H9 (cell line): ENCODE measurements at regions not wholly inside any gene's neighbourhood (a gene's known extent, or its start where the extent isn't known, plus 50 kb on each side); places are given as distances from the start of the nearest gene placed in this dataset.

Experiments used
- DNase-seq: peaks from one replicate; pipeline ENCODE4 v3.0.0-alpha.2; 2017
- H2AFZ ChIP-seq: one replicate; pipeline ENCODE4 v1.6.1; 2013; ENCODE audit warnings: mild to moderate bottlenecking, low read length, control low read depth, moderate library complexity
- H2AK5ac ChIP-seq: 2 replicates; pipeline ENCODE4 v1.6.1; 2013; ENCODE audit warnings: low read length, control low read depth, mixed read lengths; ENCODE audit not compliant: insufficient read length
- H2BK120ac ChIP-seq: one replicate; pipeline ENCODE4 v1.6.1; 2013; ENCODE audit warnings: low read depth, mild to moderate bottlenecking, low read length, control low read depth, inconsistent platforms; ENCODE audit not compliant: poor library complexity, severe bottlenecking
- H2BK12ac ChIP-seq: 2 replicates; pipeline ENCODE4 v1.6.1; 2013; ENCODE audit warnings: low read length, control low read depth, mixed read lengths, low read depth; ENCODE audit not compliant: insufficient read length
- H2BK15ac ChIP-seq: 2 replicates; pipeline ENCODE4 v1.6.1; 2013; ENCODE audit warnings: low read depth, low read length, control low read depth
- H2BK20ac ChIP-seq: one replicate; pipeline ENCODE4 v1.6.1; 2013; ENCODE audit warnings: low read depth, mild to moderate bottlenecking, low read length, control low read depth, inconsistent platforms; ENCODE audit not compliant: poor library complexity, severe bottlenecking
- H2BK5ac ChIP-seq: 2 replicates; pipeline ENCODE4 v1.6.1; 2013; ENCODE audit warnings: low read length, control low read depth, mixed read lengths; ENCODE audit not compliant: insufficient read length
- H3K14ac ChIP-seq: 2 replicates; pipeline ENCODE4 v1.6.1; 2013; ENCODE audit warnings: low read length, control low read depth; ENCODE audit not compliant: insufficient read depth
- H3K18ac ChIP-seq: 2 replicates; pipeline ENCODE4 v1.6.1; 2013; ENCODE audit warnings: low read depth, mild to moderate bottlenecking, mixed read lengths, low read length, control low read depth; ENCODE audit not compliant: insufficient read length
- H3K23ac ChIP-seq: 2 replicates; pipeline ENCODE4 v1.6.1; 2013; ENCODE audit warnings: low read length, control low read depth, mixed read lengths, low read depth; ENCODE audit not compliant: insufficient read length
- H3K23me2 ChIP-seq: 2 replicates; pipeline ENCODE4 v1.6.1; 2013; ENCODE audit warnings: low read depth, mild to moderate bottlenecking, mixed read lengths, low read length, control low read depth; ENCODE audit not compliant: insufficient read length, poor library complexity, severe bottlenecking
- H3K27ac ChIP-seq: 2 replicates; pipeline ENCODE4 v1.5.1; 2013; ENCODE audit warnings: low read length, control low read depth, mixed read lengths, low read depth; ENCODE audit not compliant: insufficient read length
- H3K27me3 ChIP-seq: 2 replicates; pipeline ENCODE4 v1.6.1; 2013; ENCODE audit warnings: low read length, control low read depth, inconsistent platforms; ENCODE audit not compliant: insufficient read depth
- H3K4ac ChIP-seq: 2 replicates; pipeline ENCODE4 v1.6.1; 2013; ENCODE audit warnings: low read depth, mild to moderate bottlenecking, control low read depth, inconsistent platforms, low read length, moderate library complexity
- H3K4me1 ChIP-seq: 2 replicates; pipeline ENCODE4 v1.6.1; 2013; ENCODE audit warnings: low read length, control low read depth, inconsistent platforms; ENCODE audit not compliant: insufficient read depth
- H3K4me2 ChIP-seq: 2 replicates; pipeline ENCODE4 v1.6.1; 2013; ENCODE audit warnings: low read length, control low read depth, mixed read lengths; ENCODE audit not compliant: insufficient read length, insufficient read depth
- H3K56ac ChIP-seq: 2 replicates; pipeline ENCODE4 v1.6.1; 2013; ENCODE audit warnings: low read depth, mild to moderate bottlenecking, mixed read lengths, low read length, control low read depth; ENCODE audit not compliant: insufficient read length
- H3K79me1 ChIP-seq: 2 replicates; pipeline ENCODE4 v1.6.1; 2013; ENCODE audit warnings: low read depth, mild to moderate bottlenecking, moderate library complexity, low read length, control low read depth, inconsistent platforms; ENCODE audit not compliant: insufficient read depth, poor library complexity, severe bottlenecking
- H3K79me2 ChIP-seq: 2 replicates; pipeline ENCODE4 v1.6.1; 2013; ENCODE audit warnings: low read length, control low read depth, inconsistent platforms; ENCODE audit not compliant: insufficient read depth
- H3K9ac ChIP-seq: 2 replicates; pipeline ENCODE4 v1.6.1; 2013; ENCODE audit warnings: low read length, control low read depth, mixed read lengths; ENCODE audit not compliant: insufficient read length; ENCODE audit errors: extremely low read depth
- H3K9me3 ChIP-seq: one replicate; pipeline ENCODE4 v1.6.1; 2013; ENCODE audit warnings: low read depth, low read length, inconsistent platforms; ENCODE audit not compliant: control insufficient read depth
- H3T11ph ChIP-seq: one replicate; pipeline ENCODE4 v1.6.1; 2013; ENCODE audit warnings: mild to moderate bottlenecking, low read length, control low read depth, inconsistent platforms
- H4K20me1 ChIP-seq: one replicate; pipeline ENCODE4 v1.6.1; 2013; ENCODE audit not compliant: control insufficient read depth, insufficient read length, insufficient read depth
- H4K5ac ChIP-seq: 2 replicates; pipeline ENCODE4 v1.6.1; 2013; ENCODE audit warnings: low read depth, mild to moderate bottlenecking, mixed read lengths, low read length, control low read depth; ENCODE audit not compliant: insufficient read length
- H4K8ac ChIP-seq: replicated peaks from 2 replicates; pipeline ENCODE4 v1.6.1; 2013; ENCODE audit warnings: low read length, control low read depth, mixed read lengths, low read depth; ENCODE audit not compliant: insufficient read length
- H4K91ac ChIP-seq: 2 replicates; pipeline ENCODE4 v1.6.1; 2013; ENCODE audit warnings: low read depth, mild to moderate bottlenecking, moderate library complexity, mixed read lengths, low read length, control low read depth; ENCODE audit not compliant: insufficient read length
- H3K27ac Mint-ChIP-seq, 3 experiments: 2 replicates in 2 of 3; 3 replicates in 1 of 3; pipeline ENCODE4 v1.8.0; 2020 to 2021; ENCODE audit warnings: mixed read lengths in 3 of 3, mild to moderate bottlenecking in 1 of 3, moderate library complexity in 1 of 3
- H3K27me3 Mint-ChIP-seq: 2 replicates; pipeline ENCODE4 v1.8.0; 2021; ENCODE audit warnings: low read depth, mild to moderate bottlenecking, moderate library complexity, mixed read lengths
- H3K36me3 Mint-ChIP-seq, 3 experiments: 2 replicates in 2 of 3; 3 replicates in 1 of 3; pipeline ENCODE4 v1.8.0; 2020 to 2021; ENCODE audit warnings: low read depth in 3 of 3, mixed read lengths in 3 of 3; ENCODE audit not compliant: insufficient read depth in 1 of 3
- H3K4me1 Mint-ChIP-seq, 2 experiments: 2 replicates each; pipeline ENCODE4 v1.8.0; 2020; ENCODE audit warnings: mixed read lengths in 2 of 2
- H3K4me3 Mint-ChIP-seq, 2 experiments: 2 replicates in 1 of 2; 3 replicates in 1 of 2; pipeline ENCODE4 v1.8.0; 2020 to 2021; ENCODE audit warnings: mild to moderate bottlenecking in 2 of 2, mixed read lengths in 2 of 2, moderate library complexity in 1 of 2
- H3K9me3 Mint-ChIP-seq, 2 experiments: 2 replicates in 1 of 2; 3 replicates in 1 of 2; pipeline ENCODE4 v1.8.0; 2020; ENCODE audit warnings: mild to moderate bottlenecking in 2 of 2, mixed read lengths in 2 of 2, moderate library complexity in 1 of 2
- CTCF ChIP-seq: fragments of 200-600 bp; sonication (generic); conservative IDR thresholded peaks from 3 replicates; pipeline ENCODE4 v1.8.0; 2021; ENCODE audit warnings: antibody characterized with exemption, mild to moderate bottlenecking
- WGBS: extraction: QIAGEN DNeasy Blood & Tissue Kit; methylation state at CpG from one replicate; pipeline ENCODE4 v1.1.7; 2013; ENCODE audit warnings: missing lambda C conversion rate, low lambda C conversion rate, mixed read lengths; ENCODE audit not compliant: insufficient read length; ENCODE audit errors: extremely low coverage; 5-methylcytosine and 5-hydroxymethylcytosine counted together

GRCh38 chrX:96551322-96551872 is 133.2 kb upstream of the DIAPH2 start:
- Histone ChIP-seq H3K23me2 (no peaks in the 10 kb centered on the region), H2BK5ac (no peak overlapping the region), H3K9ac (no peak overlapping the region), H3K14ac (no peak overlapping the region), H4K8ac (no peak overlapping the region), H3K4me1 (peaks cover 4% of the 10 kb centered on the region; the same call in 1 of the 2 replicates), H2BK15ac (no peak overlapping the region), H2BK20ac (no peak overlapping the region), H4K20me1 (no peaks in the 10 kb centered on the region), H3K56ac (no peak overlapping the region), H3K27me3 (no peaks in the 10 kb centered on the region), H3K79me2 (no peaks in the 10 kb centered on the region), H4K5ac (no peak overlapping the region), H3K4ac (no peak overlapping the region), H2AK5ac (no peak overlapping the region), H3K4me2 (no peak overlapping the region), H3K79me1 (no peaks in the 10 kb centered on the region), H3T11ph (no peak overlapping the region), H3K18ac (no peak overlapping the region), H2AFZ (no peak overlapping the region), H4K91ac (no peak overlapping the region), H2BK12ac (no peak overlapping the region), H3K27ac (no peak overlapping the region), H2BK120ac (no peak overlapping the region), H3K23ac (no peak overlapping the region), H3K9me3 (no peaks in the 10 kb centered on the region)
- no peak for DNase-seq
- no peak overlapping the region for H3K4me3 Mint-ChIP-seq
- no peak for TF ChIP-seq CTCF
- H3K9me3 Mint-ChIP-seq: no peaks in the 10 kb centered on the region
- no peaks in the 10 kb centered on the region for H3K36me3 Mint-ChIP-seq
- no peaks in the 10 kb centered on the region for H3K27me3 Mint-ChIP-seq
- no peak overlapping the region for H3K27ac Mint-ChIP-seq
- no CpG with 5 or more reads among the region's 6 CpGs for WGBS
- peaks cover 12 to 19% of the 10 kb centered on the region in 2 experiments for H3K4me1 Mint-ChIP-seq
